ENCODE measurements at regions not wholly inside any gene's neighbourhood (a gene's known extent, or its start where the extent isn't known, plus 50 kb on each side); places are given as distances from the start of the nearest gene placed in this dataset.

GRCh38 chr18:70380915-70381896, 92.4 kb downstream of the SOCS6 start:
- ATAC-seq (no peak), DNase-seq (no peak)
- H3K4me3 ChIP-seq = no peak overlapping the region
- peaks cover 0 to 19% (median 9%) of the 10 kb centered on the region in 4 donors for H3K4me1 ChIP-seq
- 76% methylated on average over 22 of the region's 23 CpGs for WGBS (ENCODE audit: insufficient coverage, low coverage, low lambda C conversion rate, missing lambda C conversion rate)
- no peak overlapping the region for H3K27ac ChIP-seq
- intact Hi-C loops (cut with DNase I) = no loop called here
- no peak for TF ChIP-seq CTCF (IDR thresholded peaks at IDR 0.05)
- no peak for TF ChIP-seq POLR2A (IDR thresholded peaks at IDR 0.05)
- H3K9me3 ChIP-seq = no peaks in the 10 kb centered on the region
- H3K36me3 ChIP-seq = no peaks in the 10 kb centered on the region
- no peaks in the 10 kb centered on the region for H3K27me3 ChIP-seq

Small RNAs in the stretch of these regions (small RNA-seq; reads per million reads assigned to genes)
- 0.29 to 1.4 reads per million in 2 experiments for gene RN7SL795P

Measured in right lobe of liver (tissue), 6 donors.